ENCODE measurements at regions not wholly inside any gene's neighbourhood (a gene's known extent, or its start where the extent isn't known, plus 50 kb on each side); places are given as distances from the start of the nearest gene placed in this dataset.

GRCh38 chr1:79204779-79205479 lies 198.4 kb upstream of the ADGRL4 start:
- TF ChIP-seq CTCF (IDR thresholded peaks at IDR 0.05) (no peak), POLR2A (IDR thresholded peaks at IDR 0.05) (no peak)

Data from right lobe of liver (tissue), 4 donors.